Ramos (cell line): ENCODE measurements at regions not wholly inside any gene's neighbourhood (a gene's known extent, or its start where the extent isn't known, plus 50 kb on each side); places are given as distances from the start of the nearest gene placed in this dataset.

Experiments used
- in situ Hi-C: fragments of 300-500 bp; cut with MboI; formaldehyde crosslinking; loops from one replicate; pipeline ENCODE4 v1.14.3; 2022; ENCODE audit warnings: low sequenced_read_pairs; ENCODE audit not compliant: unreplicated experiment

DNA sequence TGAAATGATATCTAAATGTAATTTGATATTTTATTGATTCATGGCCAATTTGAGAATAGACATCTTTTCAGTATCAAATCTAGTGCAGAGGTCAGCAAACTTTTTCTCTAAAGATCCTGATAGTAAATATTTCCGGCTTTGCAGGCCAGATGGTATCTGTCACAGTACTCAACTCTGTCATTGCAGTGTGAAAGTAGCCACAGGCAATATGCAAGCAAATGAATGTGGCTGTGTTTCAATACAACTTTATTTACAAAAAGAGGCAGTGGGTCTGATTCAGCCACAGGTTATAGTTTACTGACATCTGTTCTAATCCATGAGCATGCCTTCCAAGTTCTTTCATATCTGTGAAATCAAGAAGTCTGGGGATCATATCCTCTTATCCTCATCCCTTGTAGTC is 221.2 kb downstream of the PRDM2 start:
- in situ Hi-C loops, result no loop called here

DNA sequence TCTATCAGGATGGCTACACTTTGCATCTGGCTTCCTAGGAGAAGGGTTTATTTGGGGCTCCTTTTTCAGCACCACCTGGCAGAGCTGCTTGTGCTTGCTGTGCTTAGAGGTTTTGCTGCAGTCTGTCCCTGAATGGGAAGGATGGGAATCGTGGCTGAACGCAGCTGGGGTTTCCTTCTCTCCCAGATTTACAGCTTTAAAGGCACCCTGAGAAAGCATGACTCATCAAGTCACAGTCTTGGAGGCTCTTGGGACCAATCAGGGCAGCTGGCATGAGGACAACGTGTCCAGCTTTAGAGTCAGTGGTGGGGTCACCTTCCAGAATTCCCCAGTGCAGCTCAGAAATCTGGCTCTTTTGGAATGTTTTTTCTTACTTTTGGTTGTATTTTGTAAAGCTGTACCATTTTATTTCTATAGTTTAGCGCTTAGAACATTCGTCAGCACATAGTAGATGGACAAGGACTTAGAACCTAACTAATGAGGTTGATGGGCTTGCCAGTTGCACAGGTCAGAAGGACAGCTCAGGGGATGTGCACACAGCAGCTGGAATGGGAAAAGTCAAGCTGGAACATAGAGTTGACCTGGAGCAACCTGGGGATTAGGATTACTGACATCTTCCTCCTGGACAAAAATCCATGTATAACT is 222.6 kb downstream of the PRDM2 start:
- in situ Hi-C loops, result no loop called here

DNA sequence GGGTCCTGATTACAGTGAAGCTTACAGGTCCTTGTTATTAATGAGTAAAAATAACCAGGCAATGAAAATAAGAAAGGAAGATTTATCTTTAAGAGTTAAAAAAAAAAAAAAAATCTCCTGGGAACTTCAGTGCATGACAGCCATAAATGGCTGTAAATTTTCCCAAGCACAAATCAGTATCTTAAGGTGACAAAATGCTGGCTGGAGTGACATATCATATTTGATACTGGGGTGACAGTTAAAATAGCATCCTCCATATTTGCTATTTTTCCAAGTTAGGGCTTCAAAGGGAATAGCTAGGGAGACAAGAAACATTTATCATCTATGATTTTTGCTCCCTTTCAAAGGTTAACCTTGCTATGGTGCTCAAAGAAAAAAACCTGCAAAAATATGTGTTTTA is 226.6 kb downstream of the PRDM2 start:
- in situ Hi-C loops, result no loop called here

DNA sequence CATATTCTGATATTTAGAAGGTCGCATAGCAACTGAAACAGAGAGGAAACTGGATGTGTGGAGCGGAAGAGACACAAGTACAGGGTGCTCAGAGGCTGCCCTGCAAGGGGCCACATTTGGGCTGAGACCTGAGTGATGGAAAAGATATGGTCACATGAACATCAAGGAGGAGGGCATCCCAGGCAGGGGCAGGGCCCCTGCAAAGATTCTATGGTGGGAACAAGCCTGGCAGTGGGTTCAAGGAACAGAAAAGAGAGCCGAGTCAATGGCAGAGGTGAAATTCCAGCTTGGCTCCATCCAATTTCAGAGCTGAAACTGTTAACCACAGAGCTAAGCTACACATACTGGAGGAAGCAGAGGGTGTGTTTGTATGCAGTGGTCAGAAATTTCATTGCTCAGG is 227.7 kb downstream of the PRDM2 start:
- in situ Hi-C loops, result no loop called here

DNA sequence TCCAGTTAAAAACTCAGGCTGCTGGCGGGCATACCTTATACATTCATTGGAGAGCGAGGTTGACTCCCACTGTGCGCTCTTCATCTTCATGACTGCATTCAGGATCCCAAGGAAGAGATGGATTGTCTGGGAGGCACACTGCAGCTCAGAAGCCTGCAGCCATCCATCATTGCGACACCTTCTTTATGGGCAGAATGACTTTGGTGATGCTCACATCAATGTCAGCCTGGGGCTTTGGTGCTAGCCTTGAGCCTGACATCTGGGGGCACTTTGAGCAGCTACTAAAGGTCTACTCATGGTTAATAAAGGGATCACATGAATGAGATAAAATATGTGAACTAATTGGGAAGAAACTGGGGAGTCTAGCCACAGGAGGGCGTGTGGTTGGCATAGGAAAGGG is 229.3 kb downstream of the PRDM2 start:
- in situ Hi-C loops, result no loop called here

DNA sequence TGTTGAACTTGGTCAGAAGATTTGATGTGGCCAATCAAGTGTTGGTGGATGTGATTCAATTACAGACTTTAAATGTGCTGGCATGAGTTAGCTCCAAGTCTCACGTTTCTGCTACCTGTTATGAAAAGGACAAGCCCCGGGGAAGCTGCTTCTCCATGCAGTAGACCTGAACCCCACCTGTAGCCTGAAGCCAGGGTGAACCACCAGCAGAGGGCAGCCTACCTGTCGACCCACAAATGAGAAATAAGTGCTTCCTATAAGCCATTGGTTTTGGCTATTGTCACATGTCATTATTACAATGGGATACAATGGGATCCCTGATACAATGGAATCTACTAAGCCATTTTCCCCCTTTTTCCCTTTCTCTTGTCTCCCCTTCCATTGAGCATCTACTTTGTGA is 230.2 kb downstream of the PRDM2 start:
- in situ Hi-C loops, result no loop called here

DNA sequence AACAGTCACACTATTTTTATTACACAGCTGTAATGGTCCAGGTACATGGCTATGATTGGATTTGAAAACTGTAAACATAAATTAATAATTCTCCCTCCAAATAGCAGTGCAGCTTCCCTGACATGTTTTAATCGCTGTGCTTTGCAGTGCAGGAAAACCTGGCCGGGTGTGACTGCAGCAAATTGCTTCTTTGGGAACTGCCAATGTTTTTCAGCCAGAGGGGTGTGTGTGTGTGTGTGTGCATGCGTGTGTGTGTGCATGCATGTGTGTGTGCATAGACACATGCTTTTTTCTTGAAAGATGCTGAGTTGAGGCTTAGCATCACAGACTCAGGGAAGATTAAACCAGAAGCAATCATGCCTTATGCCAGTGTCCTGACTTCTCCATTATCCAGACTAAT is 231.2 kb downstream of the PRDM2 start:
- in situ Hi-C loops, result no loop called here

DNA sequence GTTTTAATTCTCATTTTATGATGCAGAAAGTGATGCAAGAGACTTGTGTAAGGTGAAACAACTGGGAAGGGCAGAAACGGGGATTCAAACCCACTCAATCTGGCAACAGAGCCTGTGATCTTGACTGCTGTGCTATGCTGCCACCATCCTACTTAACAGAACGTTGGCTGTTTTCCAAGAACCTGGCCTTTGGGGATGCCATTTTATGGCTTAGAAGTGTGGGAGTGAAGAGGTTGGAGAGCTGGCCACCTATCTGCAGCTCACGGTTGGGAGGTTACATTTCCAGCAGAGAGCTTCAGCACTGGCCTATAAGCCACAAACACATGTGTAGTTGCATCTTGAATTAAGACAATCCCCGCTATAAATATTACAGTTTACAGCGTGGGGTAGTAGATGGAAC is 235.3 kb downstream of the PRDM2 start:
- in situ Hi-C loops, result no loop called here

DNA sequence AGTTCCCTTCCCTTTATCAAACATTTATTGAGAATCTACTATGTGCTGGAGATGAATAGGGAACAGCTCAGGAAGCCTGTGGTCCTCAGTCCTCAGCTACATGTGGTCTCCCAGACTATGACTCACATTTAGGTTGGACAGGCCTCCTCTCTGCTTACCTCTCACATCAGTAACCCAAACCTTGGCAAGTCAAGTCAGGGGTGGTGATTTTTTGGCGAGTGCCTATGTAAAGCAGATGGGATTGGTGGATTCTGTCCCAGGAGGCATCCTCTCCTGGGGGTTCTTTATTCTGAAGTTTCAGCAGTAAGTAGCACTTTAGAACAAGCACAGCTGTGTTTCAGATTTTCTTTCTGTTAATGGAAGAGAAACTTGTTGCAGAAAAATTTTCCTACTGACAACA is 241.3 kb downstream of the PRDM2 start:
- in situ Hi-C loops, result no loop called here

DNA sequence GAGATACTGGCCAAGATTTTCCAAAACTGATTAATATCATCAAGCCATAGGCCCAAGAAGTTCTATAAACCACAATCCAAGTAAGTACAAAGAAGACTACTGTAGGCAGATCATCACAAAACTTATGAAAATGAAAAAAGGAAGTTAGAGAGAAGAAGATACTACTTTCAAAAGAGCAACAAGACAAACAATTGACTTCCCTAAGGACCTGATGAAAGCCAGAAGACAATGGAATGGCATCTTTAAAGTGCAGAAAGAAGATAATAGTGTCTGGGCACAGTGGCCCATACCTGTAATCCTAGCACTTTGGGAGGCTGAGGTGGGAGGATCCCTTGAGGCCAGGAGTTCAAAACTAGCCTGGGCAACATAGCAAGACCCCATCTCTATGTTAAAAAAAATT is 243.1 kb downstream of the PRDM2 start:
- in situ Hi-C loops, result no loop called here

DNA sequence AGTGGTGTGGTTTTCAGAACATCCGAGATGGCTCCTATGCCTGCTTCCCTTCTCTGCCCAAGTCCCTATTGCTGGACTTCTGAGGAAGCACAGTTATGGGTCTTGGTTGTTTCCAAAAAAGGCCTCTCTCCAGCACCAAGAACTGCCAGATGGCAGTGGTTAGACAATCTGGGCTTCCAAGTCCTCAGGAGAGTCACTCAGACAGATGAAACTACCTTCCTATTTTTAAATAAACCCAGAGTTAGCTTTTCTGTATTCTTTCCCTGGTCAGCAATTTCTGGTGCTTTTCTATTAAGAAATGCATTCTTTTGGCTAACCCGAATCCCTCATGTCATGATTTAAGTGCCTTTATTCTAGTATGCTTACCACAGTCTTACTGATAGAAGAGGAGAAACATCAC is 245.9 kb downstream of the PRDM2 start:
- in situ Hi-C loops, result no loop called here

DNA sequence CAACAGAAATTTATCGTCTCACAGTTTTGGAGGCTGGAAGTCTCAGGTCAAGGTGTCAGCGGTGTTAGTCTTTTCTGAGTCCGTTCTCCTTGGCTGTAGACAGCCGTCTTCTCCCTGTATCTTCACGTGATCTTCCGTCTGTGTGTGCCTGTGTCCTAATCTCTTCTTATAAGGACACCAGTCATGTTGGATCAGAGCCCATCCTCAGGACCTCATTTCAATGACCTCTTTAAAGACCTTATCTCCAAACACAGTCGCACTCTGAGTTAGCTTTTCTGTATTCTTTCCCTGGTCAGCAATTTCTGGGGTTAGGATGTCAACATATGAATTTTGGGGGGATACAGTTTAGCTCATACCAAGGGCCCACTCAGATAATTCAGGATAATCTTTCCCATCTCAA is 247.7 kb downstream of the PRDM2 start:
- in situ Hi-C loops, result no loop called here

DNA sequence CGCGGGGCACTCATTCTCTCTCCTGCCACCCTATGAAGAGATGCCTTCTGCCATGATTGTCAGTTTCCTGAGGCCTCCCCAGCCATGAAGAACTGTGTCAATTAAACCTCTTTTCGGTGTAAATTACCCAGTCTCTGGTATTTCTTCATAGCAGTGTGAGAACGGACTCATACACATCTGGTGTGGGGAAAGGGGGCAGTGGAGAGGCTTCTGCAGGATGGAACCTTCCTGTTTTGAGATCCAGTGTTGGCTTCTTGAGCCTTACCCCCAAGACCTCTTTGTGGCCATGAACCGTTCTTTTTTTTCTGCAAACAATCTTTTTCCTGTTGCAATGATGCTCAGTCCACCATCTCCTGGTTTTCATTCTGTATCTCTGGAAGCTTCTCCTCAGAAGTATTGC is 248.4 kb downstream of the PRDM2 start:
- in situ Hi-C loops, result no loop called here

DNA sequence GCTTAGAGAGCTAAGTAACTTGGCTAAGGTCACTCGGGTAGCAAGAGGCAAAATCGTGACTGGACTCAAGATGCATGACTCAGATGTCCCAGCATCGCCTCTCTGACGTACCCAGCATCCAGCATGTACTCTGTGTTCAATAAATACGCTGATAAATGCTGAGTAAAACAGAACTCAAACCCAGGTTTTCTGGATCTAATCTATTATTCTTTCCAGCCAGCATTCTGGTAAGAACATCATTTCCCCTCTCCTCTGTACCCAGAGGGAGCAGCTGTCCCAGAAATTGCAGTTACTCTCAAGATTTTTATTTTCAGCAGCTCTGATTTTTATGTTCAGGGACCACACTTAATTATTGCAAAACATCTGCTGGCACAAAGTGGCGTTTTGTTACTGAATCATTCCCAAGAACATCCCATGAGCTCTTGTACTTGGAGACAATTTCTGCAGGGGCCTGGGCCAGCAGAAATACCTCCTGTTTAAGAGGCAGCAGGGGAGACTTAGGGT is 249.0 kb downstream of the PRDM2 start:
- in situ Hi-C loops, result no loop called here

DNA sequence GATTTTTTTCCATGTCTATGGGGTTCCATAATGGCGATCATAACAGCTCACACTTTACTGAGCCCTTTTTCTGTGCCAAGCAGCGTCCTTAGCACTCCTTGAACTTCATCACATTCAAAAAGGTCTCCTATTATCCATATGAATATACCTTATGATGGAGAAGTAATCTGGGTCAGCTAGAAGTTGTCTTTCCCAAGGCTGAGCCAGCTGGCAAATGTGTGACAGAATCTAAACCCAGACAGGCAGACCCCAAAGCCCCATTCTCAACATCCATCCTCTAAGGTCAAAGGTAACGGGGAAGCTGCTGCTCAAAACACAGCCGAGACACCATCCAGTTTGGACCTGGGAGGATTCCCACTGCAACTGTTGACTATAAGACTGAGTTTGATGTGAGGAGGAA is 249.6 kb downstream of the PRDM2 start:
- in situ Hi-C loops, result no loop called here

DNA sequence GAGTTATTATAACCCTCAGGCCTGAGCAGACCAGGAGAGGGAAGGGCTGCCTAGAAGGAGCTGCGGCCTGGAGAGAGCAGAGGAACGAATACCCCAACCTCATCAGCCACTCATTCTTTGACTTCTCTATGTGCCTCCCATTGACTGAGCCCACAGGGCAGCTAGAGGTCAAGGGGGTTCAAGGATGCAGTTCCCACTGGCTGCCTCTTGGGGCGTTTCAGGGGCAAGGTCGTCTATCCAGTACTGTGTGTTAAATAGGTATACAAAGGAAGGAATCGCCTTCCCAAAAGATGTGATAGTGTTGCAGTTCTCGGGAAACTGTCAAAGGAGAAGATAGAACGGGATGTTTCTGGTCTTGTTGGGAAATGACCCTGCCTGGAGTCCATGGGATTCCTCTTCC is 250.6 kb downstream of the PRDM2 start:
- in situ Hi-C loops, result loop anchor here (25.0 kb wide), 2 partner anchors 313 to 588 kb away; partner anchors contain the start of gene PRAMEF19

DNA sequence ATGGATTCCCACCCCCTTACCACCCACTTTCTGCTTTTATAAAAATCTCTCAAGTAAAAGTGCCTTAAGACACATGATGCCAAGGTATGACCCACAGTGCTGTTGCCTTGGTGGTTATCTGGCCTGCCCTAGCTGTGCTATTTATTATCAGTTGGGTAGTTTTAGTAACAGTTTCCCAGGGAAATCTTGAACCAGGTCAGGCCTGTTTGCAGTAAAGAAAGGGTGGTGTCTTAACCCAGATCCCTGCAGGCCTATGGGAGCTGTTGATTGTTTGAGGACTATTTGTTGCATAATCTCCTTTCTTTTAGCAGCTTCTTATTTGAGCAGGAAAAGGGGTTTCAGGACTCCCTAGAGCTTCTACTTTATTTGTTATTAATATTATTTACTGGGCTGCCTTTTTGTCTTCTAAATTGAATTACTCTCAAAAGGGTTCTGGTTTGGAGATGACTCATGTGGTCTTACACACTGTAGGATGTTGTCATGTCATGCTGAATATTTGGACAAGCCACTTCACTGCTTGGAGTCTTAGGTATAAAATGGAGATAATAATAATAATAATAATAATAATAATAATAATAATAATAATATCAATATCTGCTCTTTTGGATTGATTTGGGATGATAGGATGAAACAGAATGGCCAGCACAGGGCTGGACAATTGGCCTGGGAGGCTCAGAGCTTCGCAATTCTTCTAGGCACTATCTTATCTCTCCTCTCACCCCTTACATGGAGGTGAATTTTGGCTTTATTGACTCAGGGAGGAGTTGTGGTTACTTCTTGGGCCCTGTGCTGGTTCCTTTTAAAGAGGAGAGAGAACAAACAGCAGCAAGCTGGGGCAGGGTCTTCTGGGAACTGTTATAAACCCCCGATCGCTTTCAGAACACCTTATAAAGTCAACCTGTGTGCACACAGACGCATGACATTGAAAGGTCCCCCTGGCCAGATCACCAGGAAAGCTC is 252.1 kb downstream of the PRDM2 start:
- in situ Hi-C loops, result loop anchor here (25.0 kb wide), 2 partner anchors 315 to 590 kb away; partner anchors contain the start of gene PRAMEF19

DNA sequence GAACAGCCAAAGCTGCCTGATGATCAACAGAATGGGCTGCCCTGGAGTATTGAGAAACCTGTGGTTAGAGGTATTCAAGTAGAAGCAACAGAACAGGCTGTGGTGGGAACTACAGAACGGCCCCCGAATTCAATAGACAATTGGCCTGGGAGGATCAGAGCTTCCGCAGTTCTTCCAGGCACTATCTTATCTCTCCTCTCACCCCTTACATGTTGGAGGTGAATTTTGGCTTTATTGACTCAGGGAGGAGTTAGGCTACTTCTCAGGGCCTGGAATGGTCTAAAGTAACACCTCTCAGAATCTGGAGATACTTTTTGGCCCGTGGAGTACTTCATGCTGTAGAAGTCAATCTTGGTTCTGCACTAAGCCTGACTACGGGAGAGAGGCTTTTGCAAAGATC is 253.0 kb downstream of the PRDM2 start:
- in situ Hi-C loops, result loop anchor here (25.0 kb wide), 2 partner anchors 316 to 591 kb away; partner anchors contain the start of gene PRAMEF19

DNA sequence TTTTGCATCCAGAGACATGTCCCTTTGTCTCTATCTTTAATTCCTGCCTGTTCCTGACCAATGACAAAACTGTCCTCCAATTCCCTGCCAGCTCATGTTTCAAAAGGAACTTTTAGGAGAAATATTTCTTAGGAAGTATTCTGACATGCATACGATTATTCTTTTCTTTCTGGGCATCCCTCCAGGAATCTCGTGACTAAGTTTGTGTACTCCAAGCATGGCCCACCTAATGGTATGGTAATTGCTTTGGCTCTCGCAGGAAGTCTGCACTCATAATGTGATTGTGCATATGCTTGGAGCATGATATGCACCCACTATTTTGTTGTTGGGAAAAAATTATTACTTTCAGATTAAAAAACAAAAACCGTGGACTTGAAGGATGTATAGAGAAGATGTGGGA is 256.4 kb downstream of the PRDM2 start:
- in situ Hi-C loops, result loop anchor here (25.0 kb wide), 2 partner anchors 319 to 594 kb away; partner anchors contain the start of gene PRAMEF19

DNA sequence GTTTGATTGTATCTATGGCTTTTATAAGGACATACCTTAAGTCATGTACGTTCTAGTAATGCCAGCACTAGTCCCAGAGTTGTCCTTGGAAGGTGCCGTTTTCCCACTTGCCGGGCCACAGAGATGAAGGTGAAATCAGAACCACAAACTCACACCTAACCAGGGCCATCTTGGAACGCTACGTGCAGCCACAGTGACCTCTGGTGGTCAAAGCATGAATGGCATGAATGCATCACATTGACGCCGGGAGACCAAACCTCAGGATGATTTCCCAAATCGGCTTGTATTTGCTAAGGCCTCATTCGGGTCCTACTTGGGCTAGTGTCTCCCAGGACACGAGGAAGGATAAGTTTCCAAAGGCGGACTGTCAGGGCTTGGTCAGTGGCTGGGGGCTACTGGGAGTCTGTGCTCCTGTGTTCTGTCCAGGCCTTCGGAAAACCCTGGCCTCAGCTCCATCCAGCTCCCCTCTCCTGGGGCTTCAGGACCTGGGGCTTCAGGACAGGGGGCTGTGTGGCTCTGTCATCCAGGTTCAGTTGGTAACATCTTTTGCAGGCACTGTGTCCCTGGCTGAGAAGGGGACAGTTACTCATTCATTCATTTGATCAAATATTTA is 260.5 kb downstream of the PRDM2 start:
- in situ Hi-C loops, result loop anchor here (25.0 kb wide), 2 partner anchors 323 to 598 kb away; partner anchors contain the start of gene PRAMEF19

DNA sequence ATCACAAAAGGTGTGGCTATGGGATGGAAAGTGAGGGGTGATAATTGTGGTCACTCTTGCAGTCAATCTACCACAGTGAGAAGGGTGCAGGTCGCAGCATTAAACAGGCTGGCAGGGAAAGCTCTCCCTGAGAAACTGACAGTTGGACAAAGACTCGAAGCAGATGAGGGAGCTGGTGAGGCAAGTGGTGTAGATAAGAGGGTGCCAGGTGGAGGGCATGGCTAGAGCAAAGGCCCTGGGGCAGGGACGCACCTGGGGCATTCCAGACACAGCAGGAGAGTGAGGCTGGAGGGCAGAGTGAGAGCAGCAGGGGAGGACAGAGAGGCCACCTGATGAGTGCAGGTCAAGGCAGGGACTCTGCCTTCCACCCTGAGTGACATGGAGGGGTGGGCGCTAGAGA is 264.8 kb downstream of the PRDM2 start:
- in situ Hi-C loops, result loop anchor here (25.0 kb wide), 2 partner anchors 327 to 602 kb away; partner anchors contain the start of gene PRAMEF19
